Stimulated activated CD4-positive, alpha-beta T cell treated with anti-CD3 and anti-CD28 coated beads, Interleukin-1b, Interleukin-23, amount 100 ng/mL, for 1 hour (primary cell): ENCODE measurements at regions not wholly inside any gene's neighbourhood (a gene's known extent, or its start where the extent isn't known, plus 50 kb on each side); places are given as distances from the start of the nearest gene placed in this dataset.

ENCODE experiments used
- DNase-seq, 2 donors: peaks; one replicate each; pipeline ENCODE4 v3.0.0-alpha.2; 2020; ENCODE audit warnings: low read depth in 2 of 2

DNA sequence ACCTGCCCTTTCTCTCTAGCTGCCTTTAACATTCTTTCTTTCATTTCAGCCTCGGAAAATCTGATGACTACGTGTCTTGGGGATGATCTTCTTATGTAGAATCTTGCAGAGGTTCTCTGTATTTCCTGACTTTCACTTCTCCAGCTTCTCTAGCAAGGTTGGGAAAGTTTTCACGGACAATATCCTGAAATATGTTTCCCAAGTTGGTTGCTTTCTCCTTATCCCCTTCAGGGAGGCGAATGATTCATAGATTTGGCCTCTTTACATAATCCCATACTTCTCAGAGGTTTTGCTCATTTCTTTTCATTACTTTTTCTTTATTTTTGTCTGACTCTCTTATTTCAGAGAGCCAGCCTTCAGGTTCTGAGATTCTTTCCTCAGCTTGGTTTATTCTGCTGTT, 62.1 kb upstream of the CCDC54 start:
- no peak for DNase-seq

DNA sequence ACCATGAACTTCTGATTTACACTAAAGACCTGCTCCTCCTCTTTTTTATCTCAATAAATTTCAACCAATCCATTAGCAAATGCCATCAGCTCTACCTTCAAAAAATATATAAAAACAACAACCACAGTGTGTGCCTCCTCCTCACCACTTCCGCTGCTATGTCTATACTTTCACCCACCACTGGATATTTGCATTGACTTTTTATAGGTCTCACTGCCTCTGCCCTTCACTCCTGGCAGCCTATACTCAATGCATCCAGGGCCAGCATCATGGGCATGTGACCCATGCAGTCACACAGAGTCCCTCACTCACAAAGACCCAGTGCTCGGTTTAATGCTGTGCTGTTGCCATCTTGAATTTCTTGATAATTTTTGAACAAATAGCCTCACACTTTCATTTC, 53.5 kb upstream of the CCDC54 start:
- no peak for DNase-seq

- no peak for DNase-seq
These were observed 51.8 kb upstream of the CCDC54 start for GRCh38 chr3:107325446-107325845.
